ENCODE measurements at regions not wholly inside any gene's neighbourhood (a gene's known extent, or its start where the extent isn't known, plus 50 kb on each side); places are given as distances from the start of the nearest gene placed in this dataset.

DNA sequence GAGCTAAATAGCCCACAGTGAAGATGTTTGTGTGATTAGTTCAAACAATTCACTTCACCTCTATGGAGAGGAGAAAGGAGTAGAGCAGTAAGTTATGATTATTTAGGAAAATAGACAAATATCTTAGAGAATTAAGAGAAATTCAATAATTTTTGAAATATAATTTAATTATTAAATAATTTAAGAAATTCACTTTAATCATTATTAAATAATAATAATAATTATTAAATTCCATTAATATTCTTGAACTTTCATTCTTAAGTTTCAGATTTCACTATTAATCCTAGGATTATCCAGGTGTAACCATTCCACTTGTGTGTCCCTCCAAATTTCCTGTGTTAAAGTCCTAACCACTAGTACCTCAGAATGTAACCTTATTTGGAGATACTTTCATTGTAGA, 58.9 kb upstream of the RGS18 start:
- DNase-seq (ENCODE audit: low spot score) = no peak

DNA sequence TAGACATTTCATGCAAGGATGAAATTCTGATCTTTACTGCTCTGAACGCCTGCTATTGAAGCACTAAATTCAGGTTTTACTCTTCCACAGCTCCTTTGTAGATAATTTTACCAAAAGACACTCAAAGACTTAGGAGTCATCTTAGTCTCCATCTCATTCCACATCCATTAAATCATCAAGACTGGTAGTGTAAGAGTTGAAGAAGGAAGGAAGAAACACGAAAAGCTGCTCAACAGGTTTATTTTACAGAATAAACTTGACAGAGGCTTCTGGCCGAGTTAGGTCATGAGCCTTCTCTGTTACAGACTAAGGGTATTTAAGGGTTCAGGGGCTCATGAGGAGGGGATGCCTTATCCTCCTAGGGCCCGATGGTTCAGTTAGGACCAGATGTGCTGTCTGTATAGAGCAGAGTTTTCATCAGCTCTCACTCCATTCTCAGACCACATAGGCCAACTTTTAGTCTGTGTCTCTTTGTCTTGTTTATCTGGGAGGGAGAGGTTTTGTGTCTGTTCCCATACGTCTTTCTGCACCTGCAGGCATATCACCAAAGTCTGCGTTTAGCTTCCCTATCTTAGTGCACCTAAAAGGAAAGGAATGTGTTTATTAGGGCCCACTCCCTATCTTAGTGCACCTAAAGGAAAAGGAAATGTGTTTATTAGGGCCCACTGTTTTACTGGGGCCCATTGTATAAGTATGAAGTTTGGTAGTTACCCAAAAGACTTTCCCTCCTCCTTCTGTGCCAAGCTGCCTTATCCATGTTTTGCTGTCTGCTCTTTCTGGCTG, 57.4 kb upstream of the RGS18 start:
- no peak for DNase-seq (ENCODE audit: low spot score)

DNA sequence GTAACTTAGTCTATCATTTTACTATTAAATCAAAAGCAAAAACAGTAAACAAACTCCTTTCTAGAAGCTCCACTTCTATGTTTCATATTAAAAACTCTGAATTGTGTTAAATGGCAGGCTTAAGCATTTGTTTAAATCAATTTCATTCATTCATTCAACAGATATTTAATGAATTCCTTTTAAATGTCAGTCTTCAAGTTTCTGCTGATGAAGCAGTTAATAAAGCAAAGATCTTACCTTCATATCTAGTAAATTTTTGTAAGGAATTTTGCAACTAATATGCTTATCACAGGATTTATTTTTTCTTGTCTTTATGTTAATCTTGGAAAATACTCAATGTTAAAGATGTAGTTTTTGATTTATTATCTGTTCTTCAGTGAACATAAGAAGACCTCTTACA, 54.1 kb upstream of the RGS18 start:
- DNase-seq (ENCODE audit: low spot score) = no peak

DNA sequence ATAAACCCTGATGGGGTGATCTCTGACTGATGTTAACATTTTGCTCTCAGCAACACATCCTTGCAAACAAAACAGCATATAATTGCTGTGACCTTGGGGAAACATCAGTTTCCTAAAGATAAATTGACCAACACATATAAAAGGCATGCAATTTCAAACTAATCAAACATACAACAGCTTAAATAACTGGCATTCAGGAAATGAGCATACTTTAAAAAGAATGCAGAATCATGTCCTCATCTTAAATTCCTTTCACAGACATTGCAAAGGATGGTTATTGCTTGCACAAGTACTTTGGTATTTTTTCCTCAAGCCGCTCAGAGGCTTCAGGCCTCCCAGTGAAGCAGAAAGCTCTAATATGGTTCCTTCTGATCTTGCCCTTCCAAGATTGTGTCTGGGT, 53.4 kb upstream of the RGS18 start:
- DNase-seq (ENCODE audit: low spot score) = no peak

DNA sequence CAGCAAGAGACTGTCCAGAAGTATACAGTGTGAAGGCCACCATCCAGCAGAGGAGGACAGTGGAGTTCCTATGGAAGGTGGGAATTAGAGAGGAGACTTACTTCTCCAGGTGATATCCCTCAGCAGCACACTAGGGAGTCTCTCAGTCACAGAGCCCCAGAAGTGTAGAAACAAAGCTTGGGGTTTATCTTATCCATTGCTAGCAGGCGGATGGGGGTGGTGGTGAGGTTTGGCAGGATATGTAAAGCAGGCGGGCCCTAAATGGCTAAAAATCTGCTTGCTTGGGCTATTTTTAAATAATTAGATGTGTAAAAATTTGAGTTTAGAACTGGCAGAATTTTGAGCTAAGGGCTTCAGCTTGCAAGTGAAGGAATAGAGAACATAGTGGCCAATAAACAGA, 50.1 kb upstream of the RGS18 start:
- DNase-seq (ENCODE audit: low spot score) = no peak
